ENCODE measurements at regions not wholly inside any gene's neighbourhood (a gene's known extent, or its start where the extent isn't known, plus 50 kb on each side); places are given as distances from the start of the nearest gene placed in this dataset.

- H3K4me1 ChIP-seq (ENCODE audit: control insufficient read depth in 1 of 2, insufficient read depth in 2 of 2, low read length in 2 of 2): no peaks in the 10 kb centered on the region
- intact Hi-C loops (cut with DNase I): no loop called here
- H3K27me3 ChIP-seq (ENCODE audit: control insufficient read depth in 1 of 2, insufficient read depth in 2 of 2, low read length in 1 of 2): no peaks in the 10 kb centered on the region
- WGBS, 2 donors: 86 to 88% methylated on average over 4 of the region's 4 CpGs
- H3K36me3 ChIP-seq (ENCODE audit: control insufficient read depth in 1 of 2, insufficient read depth in 2 of 2, low read length in 1 of 2): no peaks in the 10 kb centered on the region
- ATAC-seq (ENCODE audit: low FRiP score): no peak
- H3K4me3 ChIP-seq (ENCODE audit: low read length in 2 of 2): no peak overlapping the region
- H3K27ac ChIP-seq (ENCODE audit: low read depth in 1 of 2, low read length in 2 of 2): no peak overlapping the region
- no peak for DNase-seq
- H3K9me3 ChIP-seq (ENCODE audit: control insufficient read depth, low read length): no peaks in the 10 kb centered on the region
Measured at GRCh38 chr20:59406446-59406845, 106.0 kb downstream of the EDN3 start.

GRCh38 chr20:59411170-59411569 lies 110.8 kb downstream of the EDN3 start:
- intact Hi-C loops (cut with DNase I): no loop called here
- 72 to 74% methylated on average over 17 of the region's 17 CpGs for WGBS, 2 donors

GRCh38 chr20:59411589-59411988 lies 111.2 kb downstream of the EDN3 start:
- no peaks in the 10 kb centered on the region for H3K27me3 ChIP-seq (ENCODE audit: control insufficient read depth in 1 of 2, insufficient read depth in 2 of 2, low read length in 1 of 2)
- H3K4me3 ChIP-seq (ENCODE audit: low read length in 2 of 2): no peak overlapping the region
- DNase-seq: no peak
- peaks cover 2% of the 10 kb centered on the region for H3K9me3 ChIP-seq (ENCODE audit: control insufficient read depth, low read length)
- no peaks in the 10 kb centered on the region for H3K4me1 ChIP-seq (ENCODE audit: control insufficient read depth in 1 of 2, insufficient read depth in 2 of 2, low read length in 2 of 2)
- H3K36me3 ChIP-seq (ENCODE audit: control insufficient read depth in 1 of 2, insufficient read depth in 2 of 2, low read length in 1 of 2): no peaks in the 10 kb centered on the region
- ATAC-seq (ENCODE audit: low FRiP score): no peak
- no peak overlapping the region for H3K27ac ChIP-seq (ENCODE audit: low read depth in 1 of 2, low read length in 2 of 2)
- intact Hi-C loops (cut with DNase I): no loop called here
- 73 to 83% methylated on average over 7 of the region's 7 CpGs for WGBS, 2 donors

More at GRCh38 chr20:59411170-59411569, 110.8 kb downstream of the EDN3 start:
- H3K4me1 ChIP-seq (ENCODE audit: control insufficient read depth in 1 of 2, insufficient read depth in 2 of 2, low read length in 2 of 2): no peaks in the 10 kb centered on the region
- H3K36me3 ChIP-seq (ENCODE audit: control insufficient read depth in 1 of 2, insufficient read depth in 2 of 2, low read length in 1 of 2): no peaks in the 10 kb centered on the region
- no peak overlapping the region for H3K27ac ChIP-seq (ENCODE audit: low read depth in 1 of 2, low read length in 2 of 2)
- H3K27me3 ChIP-seq (ENCODE audit: control insufficient read depth in 1 of 2, insufficient read depth in 2 of 2, low read length in 1 of 2): no peaks in the 10 kb centered on the region
- no peak overlapping the region for H3K4me3 ChIP-seq (ENCODE audit: low read length in 2 of 2)
- no peak for DNase-seq
- peaks cover 2% of the 10 kb centered on the region for H3K9me3 ChIP-seq (ENCODE audit: control insufficient read depth, low read length)
- ATAC-seq (ENCODE audit: low FRiP score): no peak

GRCh38 chr20:59412181-59412580 lies 111.8 kb downstream of the EDN3 start:
- Histone ChIP-seq H3K9me3 (ENCODE audit: control insufficient read depth, low read length) (peaks cover 2% of the 10 kb centered on the region), H3K4me1 (ENCODE audit: control insufficient read depth in 1 of 2, insufficient read depth in 2 of 2, low read length in 2 of 2) (no peaks in the 10 kb centered on the region), H3K36me3 (ENCODE audit: control insufficient read depth in 1 of 2, insufficient read depth in 2 of 2, low read length in 1 of 2) (no peaks in the 10 kb centered on the region), H3K4me3 (ENCODE audit: low read length in 2 of 2) (no peak overlapping the region), H3K27me3 (ENCODE audit: control insufficient read depth in 1 of 2, insufficient read depth in 2 of 2, low read length in 1 of 2) (no peaks in the 10 kb centered on the region), H3K27ac (ENCODE audit: low read depth in 1 of 2, low read length in 2 of 2) (no peak overlapping the region)
- 70 to 78% methylated on average over 6 of the region's 6 CpGs for WGBS, 2 donors
- DNase-seq (no peak), ATAC-seq (ENCODE audit: low FRiP score) (no peak)
- intact Hi-C loops (cut with DNase I): no loop called here

- Histone ChIP-seq H3K36me3 (ENCODE audit: control insufficient read depth in 1 of 2, insufficient read depth in 2 of 2, low read length in 1 of 2) (no peaks in the 10 kb centered on the region), H3K4me3 (ENCODE audit: low read length in 2 of 2) (no peak overlapping the region), H3K27me3 (ENCODE audit: control insufficient read depth in 1 of 2, insufficient read depth in 2 of 2, low read length in 1 of 2) (no peaks in the 10 kb centered on the region), H3K4me1 (ENCODE audit: control insufficient read depth in 1 of 2, insufficient read depth in 2 of 2, low read length in 2 of 2) (no peaks in the 10 kb centered on the region), H3K9me3 (ENCODE audit: control insufficient read depth, low read length) (peaks cover 2% of the 10 kb centered on the region), H3K27ac (ENCODE audit: low read depth in 1 of 2, low read length in 2 of 2) (no peak overlapping the region)
- 45 to 54% methylated on average over 6 of the region's 6 CpGs for WGBS, 2 donors
- intact Hi-C loops (cut with DNase I): no loop called here
- DNase-seq (no peak), ATAC-seq (ENCODE audit: low FRiP score) (no peak)
Measured at GRCh38 chr20:59412875-59413284, 112.5 kb downstream of the EDN3 start.

GRCh38 chr20:59413326-59413865 lies 113.0 kb downstream of the EDN3 start:
- Histone ChIP-seq H3K27me3 (ENCODE audit: control insufficient read depth in 1 of 2, insufficient read depth in 2 of 2, low read length in 1 of 2) (no peaks in the 10 kb centered on the region), H3K27ac (ENCODE audit: low read depth in 1 of 2, low read length in 2 of 2) (no peak overlapping the region), H3K4me3 (ENCODE audit: low read length in 2 of 2) (no peak overlapping the region), H3K9me3 (ENCODE audit: control insufficient read depth, low read length) (peaks cover 2% of the 10 kb centered on the region), H3K36me3 (ENCODE audit: control insufficient read depth in 1 of 2, insufficient read depth in 2 of 2, low read length in 1 of 2) (no peaks in the 10 kb centered on the region), H3K4me1 (ENCODE audit: control insufficient read depth in 1 of 2, insufficient read depth in 2 of 2, low read length in 2 of 2) (no peaks in the 10 kb centered on the region)
- intact Hi-C loops (cut with DNase I): no loop called here
- ATAC-seq (ENCODE audit: low FRiP score) (no peak), DNase-seq (no peak)
- WGBS, 2 donors: 81 to 96% methylated on average over 6 of the region's 6 CpGs

- 84 to 86% methylated on average over 18 of the region's 18 CpGs for WGBS, 2 donors
Measured at GRCh38 chr20:59414936-59415623, 114.7 kb downstream of the EDN3 start.

GRCh38 chr20:59416916-59417315 lies 116.5 kb downstream of the EDN3 start:
- H3K4me3 ChIP-seq (ENCODE audit: low read length in 2 of 2): no peak overlapping the region
- intact Hi-C loops (cut with DNase I): no loop called here
- no peaks in the 10 kb centered on the region for H3K27me3 ChIP-seq (ENCODE audit: control insufficient read depth in 1 of 2, insufficient read depth in 2 of 2, low read length in 1 of 2)
- ATAC-seq (ENCODE audit: low FRiP score) (no peak), DNase-seq (no peak)
- WGBS, 2 donors: 72 to 80% methylated on average over 5 of the region's 5 CpGs
- no peaks in the 10 kb centered on the region for H3K4me1 ChIP-seq (ENCODE audit: control insufficient read depth in 1 of 2, insufficient read depth in 2 of 2, low read length in 2 of 2)
- peaks cover 2% of the 10 kb centered on the region for H3K9me3 ChIP-seq (ENCODE audit: control insufficient read depth, low read length)
- H3K36me3 ChIP-seq (ENCODE audit: control insufficient read depth in 1 of 2, insufficient read depth in 2 of 2, low read length in 1 of 2): no peaks in the 10 kb centered on the region
- H3K27ac ChIP-seq (ENCODE audit: low read depth in 1 of 2, low read length in 2 of 2): no peak overlapping the region

More at GRCh38 chr20:59414936-59415623, 114.7 kb downstream of the EDN3 start:
- no peak overlapping the region for H3K27ac ChIP-seq (ENCODE audit: low read depth in 1 of 2, low read length in 2 of 2)
- no peaks in the 10 kb centered on the region for H3K36me3 ChIP-seq (ENCODE audit: control insufficient read depth in 1 of 2, insufficient read depth in 2 of 2, low read length in 1 of 2)
- H3K4me3 ChIP-seq (ENCODE audit: low read length in 2 of 2): no peak overlapping the region
- no peaks in the 10 kb centered on the region for H3K27me3 ChIP-seq (ENCODE audit: control insufficient read depth in 1 of 2, insufficient read depth in 2 of 2, low read length in 1 of 2)
- peaks cover 2% of the 10 kb centered on the region for H3K9me3 ChIP-seq (ENCODE audit: control insufficient read depth, low read length)
- H3K4me1 ChIP-seq (ENCODE audit: control insufficient read depth in 1 of 2, insufficient read depth in 2 of 2, low read length in 2 of 2): no peaks in the 10 kb centered on the region
- intact Hi-C loops (cut with DNase I): no loop called here
- DNase-seq (no peak), ATAC-seq (ENCODE audit: low FRiP score) (no peak)

GRCh38 chr20:59421089-59421488 lies 120.7 kb downstream of the EDN3 start:
- no peaks in the 10 kb centered on the region for H3K4me1 ChIP-seq (ENCODE audit: control insufficient read depth in 1 of 2, insufficient read depth in 2 of 2, low read length in 2 of 2)
- no peaks in the 10 kb centered on the region for H3K9me3 ChIP-seq (ENCODE audit: control insufficient read depth, low read length)
- WGBS, 2 donors: 62% methylated on average over 6 of the region's 6 CpGs
- DNase-seq (no peak), ATAC-seq (ENCODE audit: low FRiP score) (no peak)
- no peaks in the 10 kb centered on the region for H3K27me3 ChIP-seq (ENCODE audit: control insufficient read depth in 1 of 2, insufficient read depth in 2 of 2, low read length in 1 of 2)
- intact Hi-C loops (cut with DNase I): no loop called here
- H3K27ac ChIP-seq (ENCODE audit: low read depth in 1 of 2, low read length in 2 of 2): no peak overlapping the region
- H3K4me3 ChIP-seq (ENCODE audit: low read length in 2 of 2): no peak overlapping the region
- no peaks in the 10 kb centered on the region for H3K36me3 ChIP-seq (ENCODE audit: control insufficient read depth in 1 of 2, insufficient read depth in 2 of 2, low read length in 1 of 2)
